Immature natural killer cell (primary cell): ENCODE measurements at regions not wholly inside any gene's neighbourhood (a gene's known extent, or its start where the extent isn't known, plus 50 kb on each side); places are given as distances from the start of the nearest gene placed in this dataset.

Source experiments
- DNase-seq, 3 donors: peaks; one replicate each; pipeline ENCODE4 v3.0.0; 2022; ENCODE audit warnings: mixed read lengths in 1 of 3
- H3K27ac Mint-ChIP-seq, 6 donors: one replicate each; pipeline ENCODE4 v1.8.0; 2020; ENCODE audit warnings: mixed read lengths in 6 of 6, mild to moderate bottlenecking in 5 of 6, inconsistent platforms in 4 of 6, moderate library complexity in 3 of 6
- H3K27me3 Mint-ChIP-seq, 3 donors: one replicate each; pipeline ENCODE4 v1.8.0; 2020 to 2021; ENCODE audit warnings: low read depth in 3 of 3, mild to moderate bottlenecking in 3 of 3, mixed read lengths in 3 of 3, moderate library complexity in 3 of 3, inconsistent platforms in 1 of 3
- H3K36me3 Mint-ChIP-seq, 3 donors: one replicate each; pipeline ENCODE4 v1.8.0; 2020; ENCODE audit warnings: mixed read lengths in 3 of 3, inconsistent platforms in 2 of 3, mild to moderate bottlenecking in 2 of 3
- H3K4me1 Mint-ChIP-seq, 2 donors: one replicate each; pipeline ENCODE4 v1.8.0; 2020; ENCODE audit warnings: inconsistent platforms in 2 of 2, mild to moderate bottlenecking in 2 of 2, mixed read lengths in 2 of 2, moderate library complexity in 1 of 2
- H3K4me3 Mint-ChIP-seq, 5 donors: one replicate each; pipeline ENCODE4 v1.8.0; 2020; ENCODE audit warnings: mild to moderate bottlenecking in 5 of 5, mixed read lengths in 5 of 5, inconsistent platforms in 3 of 5, moderate library complexity in 3 of 5
- H3K9me3 Mint-ChIP-seq, 6 donors: one replicate each; pipeline ENCODE4 v1.8.0; 2020; ENCODE audit warnings: mild to moderate bottlenecking in 6 of 6, mixed read lengths in 6 of 6, inconsistent platforms in 4 of 6, moderate library complexity in 3 of 6

GRCh38 chr17:77771998-77772397 is 186.5 kb upstream of the TNRC6C start:
- Mint-ChIP-seq H3K4me1 (peaks cover 13 to 18% of the 10 kb centered on the region in 2 donors), H3K27ac (peak overlapping the region in 2 of 6 donors; percentile 44 to 89), H3K9me3 (no peaks in the 10 kb centered on the region), H3K27me3 (peaks cover 5 to 11% (median 7%) of the 10 kb centered on the region in 3 donors), H3K36me3 (no peaks in the 10 kb centered on the region), H3K4me3 (no peak overlapping the region)
- no peak for DNase-seq

- H3K4me3 Mint-ChIP-seq, result peak overlapping the region in 2 of 5 donors; percentile 36 to 43
- no peaks in the 10 kb centered on the region for H3K9me3 Mint-ChIP-seq
- H3K27ac Mint-ChIP-seq, result peak overlapping the region in 5 of 6 donors; percentile 44 to 89 (median 62)
- peaks cover 13 to 18% of the 10 kb centered on the region in 2 donors for H3K4me1 Mint-ChIP-seq
- peak; percentile 69 to 78 (median 74) for DNase-seq
- peaks cover 5 to 11% (median 7%) of the 10 kb centered on the region in 3 donors for H3K27me3 Mint-ChIP-seq
- no peaks in the 10 kb centered on the region for H3K36me3 Mint-ChIP-seq
Observed at GRCh38 chr17:77772461-77772897, 186.0 kb upstream of the TNRC6C start.

GRCh38 chr17:77772899-77773358 is 185.6 kb upstream of the TNRC6C start:
- peak overlapping the region in 4 of 5 donors; percentile 35 to 43 (median 39) for H3K4me3 Mint-ChIP-seq
- peak in 1 of 3 donors; percentile 15 for DNase-seq
- H3K36me3 Mint-ChIP-seq, result no peaks in the 10 kb centered on the region
- peaks cover 13 to 18% of the 10 kb centered on the region in 2 donors for H3K4me1 Mint-ChIP-seq
- peaks cover 5 to 9% (median 9%) of the 10 kb centered on the region in 3 donors for H3K27me3 Mint-ChIP-seq
- H3K9me3 Mint-ChIP-seq, result no peaks in the 10 kb centered on the region
- H3K27ac Mint-ChIP-seq, result peak overlapping the region in 5 of 6 donors; percentile 44 to 89 (median 62)

- DNase-seq, result no peak
- Mint-ChIP-seq H3K4me1 (peaks cover 13 to 18% of the 10 kb centered on the region in 2 donors), H3K27ac (no peak overlapping the region), H3K27me3 (peaks cover 6 to 13% (median 9%) of the 10 kb centered on the region in 3 donors), H3K36me3 (no peaks in the 10 kb centered on the region), H3K4me3 (no peak overlapping the region), H3K9me3 (no peaks in the 10 kb centered on the region)
Observed at GRCh38 chr17:77774182-77774581, 184.3 kb upstream of the TNRC6C start.

- DNase-seq, result no peak
- Mint-ChIP-seq H3K4me3 (no peak overlapping the region), H3K27me3 (peaks cover 3 to 10% (median 4%) of the 10 kb centered on the region in 3 donors), H3K4me1 (peaks cover 8 to 14% of the 10 kb centered on the region in 2 donors), H3K27ac (peak overlapping the region in 2 of 6 donors; percentile 32 to 34), H3K9me3 (no peaks in the 10 kb centered on the region), H3K36me3 (no peaks in the 10 kb centered on the region)
Observed at GRCh38 chr17:77778636-77779489, 179.6 kb upstream of the TNRC6C start.

GRCh38 chr17:77779711-77780539 is 178.6 kb upstream of the TNRC6C start:
- no peak for DNase-seq
- Mint-ChIP-seq H3K36me3 (no peaks in the 10 kb centered on the region), H3K27ac (peak overlapping the region in 2 of 6 donors; percentile 3 to 37), H3K27me3 (peaks cover 5 to 16% (median 8%) of the 10 kb centered on the region in 3 donors), H3K9me3 (no peaks in the 10 kb centered on the region), H3K4me3 (no peak overlapping the region), H3K4me1 (peaks cover 19 to 24% of the 10 kb centered on the region in 2 donors)

GRCh38 chr17:77781536-77781935 is 177.0 kb upstream of the TNRC6C start:
- peaks cover 35 to 37% of the 10 kb centered on the region in 2 donors for H3K4me1 Mint-ChIP-seq
- H3K36me3 Mint-ChIP-seq, result no peaks in the 10 kb centered on the region
- no peak overlapping the region for H3K4me3 Mint-ChIP-seq
- H3K27ac Mint-ChIP-seq, result no peak overlapping the region
- H3K27me3 Mint-ChIP-seq, result peaks cover 4 to 16% (median 8%) of the 10 kb centered on the region in 3 donors
- no peak for DNase-seq
- no peaks in the 10 kb centered on the region for H3K9me3 Mint-ChIP-seq

GRCh38 chr17:77782201-77782600 is 176.3 kb upstream of the TNRC6C start:
- H3K4me1 Mint-ChIP-seq, result peaks cover 37 to 39% of the 10 kb centered on the region in 2 donors
- no peak for DNase-seq
- no peaks in the 10 kb centered on the region for H3K9me3 Mint-ChIP-seq
- no peaks in the 10 kb centered on the region for H3K36me3 Mint-ChIP-seq
- H3K27ac Mint-ChIP-seq, result peak overlapping the region in 4 of 6 donors; percentile 1 to 75 (median 58)
- H3K27me3 Mint-ChIP-seq, result peaks cover 4 to 16% (median 8%) of the 10 kb centered on the region in 3 donors
- H3K4me3 Mint-ChIP-seq, result peak overlapping the region in 1 of 5 donors; percentile 18

GRCh38 chr17:77782611-77783010 is 175.9 kb upstream of the TNRC6C start:
- Mint-ChIP-seq H3K9me3 (no peaks in the 10 kb centered on the region), H3K27me3 (peaks cover 5 to 16% (median 8%) of the 10 kb centered on the region in 3 donors), H3K4me3 (peak overlapping the region in 1 of 5 donors; percentile 18), H3K4me1 (peaks cover 37 to 39% of the 10 kb centered on the region in 2 donors), H3K27ac (peak overlapping the region in 5 of 6 donors; percentile 1 to 99 (median 99)), H3K36me3 (no peaks in the 10 kb centered on the region)
- no peak for DNase-seq

GRCh38 chr17:77783991-77784820 is 174.3 kb upstream of the TNRC6C start:
- Mint-ChIP-seq H3K27me3 (peaks cover 5 to 11% (median 10%) of the 10 kb centered on the region in 3 donors), H3K27ac (peak overlapping the region; percentile 96 to 100 (median 99)), H3K9me3 (no peaks in the 10 kb centered on the region), H3K4me3 (peak overlapping the region; percentile 75 to 89 (median 80)), H3K36me3 (no peaks in the 10 kb centered on the region), H3K4me1 (peaks cover 37 to 39% of the 10 kb centered on the region in 2 donors)
- DNase-seq, result peak; percentile 82 to 86 (median 84)

GRCh38 chr17:77785312-77785905 is 173.1 kb upstream of the TNRC6C start:
- peaks cover 5 to 14% (median 11%) of the 10 kb centered on the region in 3 donors for H3K27me3 Mint-ChIP-seq
- H3K9me3 Mint-ChIP-seq, result no peaks in the 10 kb centered on the region
- peak overlapping the region; percentile 96 to 100 (median 99) for H3K27ac Mint-ChIP-seq
- DNase-seq, result no peak
- H3K4me3 Mint-ChIP-seq, result peak overlapping the region in 2 of 5 donors; percentile 13 to 88
- no peaks in the 10 kb centered on the region for H3K36me3 Mint-ChIP-seq
- peaks cover 37 to 39% of the 10 kb centered on the region in 2 donors for H3K4me1 Mint-ChIP-seq

- Mint-ChIP-seq H3K27me3 (peaks cover 5 to 16% (median 9%) of the 10 kb centered on the region in 3 donors), H3K27ac (peak overlapping the region in 4 of 6 donors; percentile 42 to 99 (median 72)), H3K4me3 (no peak overlapping the region), H3K9me3 (no peaks in the 10 kb centered on the region), H3K36me3 (no peaks in the 10 kb centered on the region), H3K4me1 (peaks cover 37 to 39% of the 10 kb centered on the region in 2 donors)
- no peak for DNase-seq
Observed at GRCh38 chr17:77786090-77786489, 172.4 kb upstream of the TNRC6C start.
